Fibroblast of lung (primary cell): ENCODE measurements at regions not wholly inside any gene's neighbourhood (a gene's known extent, or its start where the extent isn't known, plus 50 kb on each side); places are given as distances from the start of the nearest gene placed in this dataset.
A peak's percentile ranks its signal among the peaks of the same experiment; 100 is the strongest.

Source experiments
- DNase-seq, 2 donors: peaks; one replicate each; pipeline versions ENCODE4 v3.0.0 to v3.0.0-alpha.2; 2010; ENCODE audit warnings: low read depth in 2 of 2
- H2AFZ ChIP-seq: 2 replicates; pipeline ENCODE4 v1.5.1; 2012; ENCODE audit warnings: low read length, control low read depth, inconsistent platforms
- H3K27ac ChIP-seq: 2 replicates; pipeline ENCODE4 v1.5.1; 2011; ENCODE audit warnings: low read length, control low read depth; ENCODE audit not compliant: insufficient read depth
- H3K27me3 ChIP-seq: 2 replicates; pipeline ENCODE4 v1.5.1; 2011; ENCODE audit warnings: mild to moderate bottlenecking, low read length; ENCODE audit not compliant: control insufficient read depth, insufficient read depth
- H3K36me3 ChIP-seq: 2 replicates; pipeline ENCODE4 v1.5.1; 2011; ENCODE audit warnings: low read length; ENCODE audit not compliant: control insufficient read depth, insufficient read depth
- H3K4me1 ChIP-seq: 2 replicates; pipeline ENCODE4 v1.5.1; 2011; ENCODE audit warnings: low read length; ENCODE audit not compliant: control insufficient read depth, insufficient read depth; ENCODE audit errors: extremely low read depth
- H3K4me2 ChIP-seq: 2 replicates; pipeline ENCODE4 v1.5.1; 2011; ENCODE audit warnings: low read length, control low read depth; ENCODE audit not compliant: insufficient read depth; ENCODE audit errors: extremely low read depth
- H3K4me3 ChIP-seq, 4 experiments: fragments of 200-600 bp in 1 of 4; sonication (generic) in 1 of 4; replicated peaks in 1 of 4; 2 replicates each; pipeline ENCODE4 v1.5.1; 2011 to 2016; ENCODE audit warnings: low read length in 4 of 4, low read depth in 3 of 4, mild to moderate bottlenecking in 3 of 4, control low read depth in 2 of 4, inconsistent platforms in 1 of 4, mixed read lengths in 1 of 4; ENCODE audit not compliant: insufficient read depth in 1 of 4; ENCODE audit errors: control extremely low read depth in 1 of 4
- H3K79me2 ChIP-seq: 2 replicates; pipeline ENCODE4 v1.5.1; 2012; ENCODE audit warnings: mild to moderate bottlenecking, low read length, inconsistent platforms; ENCODE audit not compliant: control insufficient read depth, insufficient read depth
- H3K9ac ChIP-seq: 2 replicates; pipeline ENCODE4 v1.5.1; 2011; ENCODE audit warnings: mild to moderate bottlenecking, low read length, control low read depth; ENCODE audit not compliant: insufficient read depth
- H3K9me3 ChIP-seq: 2 replicates; pipeline ENCODE4 v1.5.1; 2012; ENCODE audit warnings: low read depth, low read length; ENCODE audit not compliant: control insufficient read depth, insufficient read depth
- H4K20me1 ChIP-seq: 2 replicates; pipeline ENCODE4 v1.5.1; 2011; ENCODE audit warnings: low read length; ENCODE audit not compliant: control insufficient read depth, insufficient read depth; ENCODE audit errors: extremely low read depth
- CTCF ChIP-seq, 2 donors: IDR thresholded peaks in 1 of 2; conservative IDR thresholded peaks in 1 of 2; 1 replicate in 1 of 2; 2 replicates in 1 of 2; pipeline ENCODE4 v1.5.1; 2011 to 2012; ENCODE audit warnings: low read length in 2 of 2, control low read depth in 1 of 2, inconsistent platforms in 1 of 2, low read depth in 1 of 2, mild to moderate bottlenecking in 1 of 2
- EZH2 ChIP-seq: IDR thresholded peaks from 2 replicates; pipeline ENCODE4 v1.5.1; 2012; ENCODE audit warnings: low read length, control low read depth, mild to moderate bottlenecking; ENCODE audit errors: missing control alignments

- peak in 1 of 2 donors; percentile 14 for DNase-seq
- H3K4me3 ChIP-seq: no peak overlapping the region
- no peaks in the 10 kb centered on the region for H3K27me3 ChIP-seq
- no peak overlapping the region for H3K9ac ChIP-seq
- H3K4me2 ChIP-seq: no peak overlapping the region
- no peaks in the 10 kb centered on the region for H4K20me1 ChIP-seq
- no peak overlapping the region for H3K27ac ChIP-seq
- H3K9me3 ChIP-seq: no peaks in the 10 kb centered on the region
- no peak for TF ChIP-seq CTCF (conservative IDR thresholded peaks at IDR 0.05 in 1 of 2, IDR thresholded peaks at IDR 0.05 in 1 of 2; ENCODE audit: low read depth in 1 of 2, low read length in 2 of 2)
- no peak for TF ChIP-seq EZH2
- no peaks in the 10 kb centered on the region for H3K4me1 ChIP-seq
- H3K36me3 ChIP-seq: no peaks in the 10 kb centered on the region
- H2AFZ ChIP-seq: no peak overlapping the region
- H3K79me2 ChIP-seq: no peaks in the 10 kb centered on the region
Observed at GRCh38 chr3:168570404-168571155, 474.9 kb upstream of the GOLIM4 start.

GRCh38 chr3:168558728-168559411, 463.1 kb upstream of the GOLIM4 start:
- no peaks in the 10 kb centered on the region for H4K20me1 ChIP-seq
- no peaks in the 10 kb centered on the region for H3K27me3 ChIP-seq
- H3K9me3 ChIP-seq: no peaks in the 10 kb centered on the region
- no peak overlapping the region for H2AFZ ChIP-seq
- no peaks in the 10 kb centered on the region for H3K36me3 ChIP-seq
- TF ChIP-seq CTCF (conservative IDR thresholded peaks at IDR 0.05 in 1 of 2, IDR thresholded peaks at IDR 0.05 in 1 of 2; ENCODE audit: low read depth in 1 of 2, low read length in 2 of 2) (no peak), EZH2 (no peak)
- no peak overlapping the region for H3K4me2 ChIP-seq
- H3K9ac ChIP-seq: no peak overlapping the region
- H3K27ac ChIP-seq: no peak overlapping the region
- H3K4me1 ChIP-seq: no peaks in the 10 kb centered on the region
- H3K79me2 ChIP-seq: no peaks in the 10 kb centered on the region
- DNase-seq: no peak
- no peak overlapping the region for H3K4me3 ChIP-seq

- Histone ChIP-seq H3K9me3 (no peaks in the 10 kb centered on the region), H4K20me1 (no peaks in the 10 kb centered on the region), H3K27me3 (no peaks in the 10 kb centered on the region), H3K4me1 (no peaks in the 10 kb centered on the region), H3K4me2 (no peak overlapping the region), H3K4me3 (no peak overlapping the region), H3K9ac (no peak overlapping the region), H2AFZ (no peak overlapping the region), H3K79me2 (no peaks in the 10 kb centered on the region), H3K27ac (no peak overlapping the region), H3K36me3 (no peaks in the 10 kb centered on the region)
- no peak for DNase-seq
- no peak for TF ChIP-seq CTCF (conservative IDR thresholded peaks at IDR 0.05 in 1 of 2, IDR thresholded peaks at IDR 0.05 in 1 of 2; ENCODE audit: low read depth in 1 of 2, low read length in 2 of 2)
- TF ChIP-seq EZH2: no peak
Observed at GRCh38 chr3:168552251-168552650, 456.5 kb upstream of the GOLIM4 start.
